H9 (cell line): ENCODE measurements at regions not wholly inside any gene's neighbourhood (a gene's known extent, or its start where the extent isn't known, plus 50 kb on each side); places are given as distances from the start of the nearest gene placed in this dataset.

Experiments
- DNase-seq: peaks from one replicate; pipeline ENCODE4 v3.0.0-alpha.2; 2017
- H2AFZ ChIP-seq: one replicate; pipeline ENCODE4 v1.6.1; 2013; ENCODE audit warnings: mild to moderate bottlenecking, low read length, control low read depth, moderate library complexity
- H2AK5ac ChIP-seq: 2 replicates; pipeline ENCODE4 v1.6.1; 2013; ENCODE audit warnings: low read length, control low read depth, mixed read lengths; ENCODE audit not compliant: insufficient read length
- H2BK120ac ChIP-seq: one replicate; pipeline ENCODE4 v1.6.1; 2013; ENCODE audit warnings: low read depth, mild to moderate bottlenecking, low read length, control low read depth, inconsistent platforms; ENCODE audit not compliant: poor library complexity, severe bottlenecking
- H2BK12ac ChIP-seq: 2 replicates; pipeline ENCODE4 v1.6.1; 2013; ENCODE audit warnings: low read length, control low read depth, mixed read lengths, low read depth; ENCODE audit not compliant: insufficient read length
- H2BK15ac ChIP-seq: 2 replicates; pipeline ENCODE4 v1.6.1; 2013; ENCODE audit warnings: low read depth, low read length, control low read depth
- H2BK20ac ChIP-seq: one replicate; pipeline ENCODE4 v1.6.1; 2013; ENCODE audit warnings: low read depth, mild to moderate bottlenecking, low read length, control low read depth, inconsistent platforms; ENCODE audit not compliant: poor library complexity, severe bottlenecking
- H2BK5ac ChIP-seq: 2 replicates; pipeline ENCODE4 v1.6.1; 2013; ENCODE audit warnings: low read length, control low read depth, mixed read lengths; ENCODE audit not compliant: insufficient read length
- H3K14ac ChIP-seq: 2 replicates; pipeline ENCODE4 v1.6.1; 2013; ENCODE audit warnings: low read length, control low read depth; ENCODE audit not compliant: insufficient read depth
- H3K18ac ChIP-seq: 2 replicates; pipeline ENCODE4 v1.6.1; 2013; ENCODE audit warnings: low read depth, mild to moderate bottlenecking, mixed read lengths, low read length, control low read depth; ENCODE audit not compliant: insufficient read length
- H3K23ac ChIP-seq: 2 replicates; pipeline ENCODE4 v1.6.1; 2013; ENCODE audit warnings: low read length, control low read depth, mixed read lengths, low read depth; ENCODE audit not compliant: insufficient read length
- H3K23me2 ChIP-seq: 2 replicates; pipeline ENCODE4 v1.6.1; 2013; ENCODE audit warnings: low read depth, mild to moderate bottlenecking, mixed read lengths, low read length, control low read depth; ENCODE audit not compliant: insufficient read length, poor library complexity, severe bottlenecking
- H3K27ac ChIP-seq: 2 replicates; pipeline ENCODE4 v1.5.1; 2013; ENCODE audit warnings: low read length, control low read depth, mixed read lengths, low read depth; ENCODE audit not compliant: insufficient read length
- H3K27me3 ChIP-seq: 2 replicates; pipeline ENCODE4 v1.6.1; 2013; ENCODE audit warnings: low read length, control low read depth, inconsistent platforms; ENCODE audit not compliant: insufficient read depth
- H3K4ac ChIP-seq: 2 replicates; pipeline ENCODE4 v1.6.1; 2013; ENCODE audit warnings: low read depth, mild to moderate bottlenecking, control low read depth, inconsistent platforms, low read length, moderate library complexity
- H3K4me1 ChIP-seq: 2 replicates; pipeline ENCODE4 v1.6.1; 2013; ENCODE audit warnings: low read length, control low read depth, inconsistent platforms; ENCODE audit not compliant: insufficient read depth
- H3K4me2 ChIP-seq: 2 replicates; pipeline ENCODE4 v1.6.1; 2013; ENCODE audit warnings: low read length, control low read depth, mixed read lengths; ENCODE audit not compliant: insufficient read length, insufficient read depth
- H3K56ac ChIP-seq: 2 replicates; pipeline ENCODE4 v1.6.1; 2013; ENCODE audit warnings: low read depth, mild to moderate bottlenecking, mixed read lengths, low read length, control low read depth; ENCODE audit not compliant: insufficient read length
- H3K79me1 ChIP-seq: 2 replicates; pipeline ENCODE4 v1.6.1; 2013; ENCODE audit warnings: low read depth, mild to moderate bottlenecking, moderate library complexity, low read length, control low read depth, inconsistent platforms; ENCODE audit not compliant: insufficient read depth, poor library complexity, severe bottlenecking
- H3K79me2 ChIP-seq: 2 replicates; pipeline ENCODE4 v1.6.1; 2013; ENCODE audit warnings: low read length, control low read depth, inconsistent platforms; ENCODE audit not compliant: insufficient read depth
- H3K9ac ChIP-seq: 2 replicates; pipeline ENCODE4 v1.6.1; 2013; ENCODE audit warnings: low read length, control low read depth, mixed read lengths; ENCODE audit not compliant: insufficient read length; ENCODE audit errors: extremely low read depth
- H3K9me3 ChIP-seq: one replicate; pipeline ENCODE4 v1.6.1; 2013; ENCODE audit warnings: low read depth, low read length, inconsistent platforms; ENCODE audit not compliant: control insufficient read depth
- H3T11ph ChIP-seq: one replicate; pipeline ENCODE4 v1.6.1; 2013; ENCODE audit warnings: mild to moderate bottlenecking, low read length, control low read depth, inconsistent platforms
- H4K20me1 ChIP-seq: one replicate; pipeline ENCODE4 v1.6.1; 2013; ENCODE audit not compliant: control insufficient read depth, insufficient read length, insufficient read depth
- H4K5ac ChIP-seq: 2 replicates; pipeline ENCODE4 v1.6.1; 2013; ENCODE audit warnings: low read depth, mild to moderate bottlenecking, mixed read lengths, low read length, control low read depth; ENCODE audit not compliant: insufficient read length
- H4K8ac ChIP-seq: replicated peaks from 2 replicates; pipeline ENCODE4 v1.6.1; 2013; ENCODE audit warnings: low read length, control low read depth, mixed read lengths, low read depth; ENCODE audit not compliant: insufficient read length
- H4K91ac ChIP-seq: 2 replicates; pipeline ENCODE4 v1.6.1; 2013; ENCODE audit warnings: low read depth, mild to moderate bottlenecking, moderate library complexity, mixed read lengths, low read length, control low read depth; ENCODE audit not compliant: insufficient read length
- H3K27ac Mint-ChIP-seq, 3 experiments: 2 replicates in 2 of 3; 3 replicates in 1 of 3; pipeline ENCODE4 v1.8.0; 2020 to 2021; ENCODE audit warnings: mixed read lengths in 3 of 3, mild to moderate bottlenecking in 1 of 3, moderate library complexity in 1 of 3
- H3K27me3 Mint-ChIP-seq: 2 replicates; pipeline ENCODE4 v1.8.0; 2021; ENCODE audit warnings: low read depth, mild to moderate bottlenecking, moderate library complexity, mixed read lengths
- H3K36me3 Mint-ChIP-seq, 3 experiments: 2 replicates in 2 of 3; 3 replicates in 1 of 3; pipeline ENCODE4 v1.8.0; 2020 to 2021; ENCODE audit warnings: low read depth in 3 of 3, mixed read lengths in 3 of 3; ENCODE audit not compliant: insufficient read depth in 1 of 3
- H3K4me1 Mint-ChIP-seq, 2 experiments: 2 replicates each; pipeline ENCODE4 v1.8.0; 2020; ENCODE audit warnings: mixed read lengths in 2 of 2
- H3K4me3 Mint-ChIP-seq, 2 experiments: 2 replicates in 1 of 2; 3 replicates in 1 of 2; pipeline ENCODE4 v1.8.0; 2020 to 2021; ENCODE audit warnings: mild to moderate bottlenecking in 2 of 2, mixed read lengths in 2 of 2, moderate library complexity in 1 of 2
- H3K9me3 Mint-ChIP-seq, 2 experiments: 2 replicates in 1 of 2; 3 replicates in 1 of 2; pipeline ENCODE4 v1.8.0; 2020; ENCODE audit warnings: mild to moderate bottlenecking in 2 of 2, mixed read lengths in 2 of 2, moderate library complexity in 1 of 2
- CTCF ChIP-seq: fragments of 200-600 bp; sonication (generic); conservative IDR thresholded peaks from 3 replicates; pipeline ENCODE4 v1.8.0; 2021; ENCODE audit warnings: antibody characterized with exemption, mild to moderate bottlenecking
- WGBS: extraction: QIAGEN DNeasy Blood & Tissue Kit; methylation state at CpG from one replicate; pipeline ENCODE4 v1.1.7; 2013; ENCODE audit warnings: missing lambda C conversion rate, low lambda C conversion rate, mixed read lengths; ENCODE audit not compliant: insufficient read length; ENCODE audit errors: extremely low coverage; 5-methylcytosine and 5-hydroxymethylcytosine counted together

GRCh38 chr4:185987961-185988627 is 80.9 kb upstream of the TLR3 start:
- no peak overlapping the region for H3K56ac ChIP-seq
- Mint-ChIP-seq H3K4me3 (no peak overlapping the region), H3K27me3 (no peaks in the 10 kb centered on the region), H3K9me3 (peaks cover 10 to 11% of the 10 kb centered on the region in 2 experiments), H3K36me3 (peaks cover 0 to 14% (median 2%) of the 10 kb centered on the region in 3 experiments; a peak in 4 of 7 replicates), H3K27ac (no peak overlapping the region), H3K4me1 (peaks cover 4 to 5% of the 10 kb centered on the region in 2 experiments; a peak in 2 of 4 replicates)
- H4K20me1 ChIP-seq: no peaks in the 10 kb centered on the region
- H3K79me2 ChIP-seq: no peaks in the 10 kb centered on the region
- H4K5ac ChIP-seq: no peak overlapping the region
- no peaks in the 10 kb centered on the region for H3K9me3 ChIP-seq
- no peak overlapping the region for H2AFZ ChIP-seq
- H3K4me2 ChIP-seq: no peak overlapping the region
- H2BK15ac ChIP-seq: no peak overlapping the region
- no peak overlapping the region for H4K91ac ChIP-seq
- H3K9ac ChIP-seq: no peak overlapping the region
- H4K8ac ChIP-seq: no peak overlapping the region
- no peak overlapping the region for H3K14ac ChIP-seq
- no peak for TF ChIP-seq CTCF
- H3K27me3 ChIP-seq: no peaks in the 10 kb centered on the region
- H2AK5ac ChIP-seq: no peak overlapping the region
- no peaks in the 10 kb centered on the region for H3K23me2 ChIP-seq
- no peak overlapping the region for H2BK12ac ChIP-seq
- H2BK5ac ChIP-seq: no peak overlapping the region
- no peak overlapping the region for H3K27ac ChIP-seq
- H3K4me1 ChIP-seq: no peaks in the 10 kb centered on the region; the same call in 1 of the 2 replicates
- H2BK120ac ChIP-seq: no peak overlapping the region
- H3K23ac ChIP-seq: no peak overlapping the region
- no peaks in the 10 kb centered on the region for H3K79me1 ChIP-seq
- H3K4ac ChIP-seq: no peak overlapping the region
- DNase-seq: no peak
- WGBS: no CpG with 5 or more reads among the region's 6 CpGs
- H2BK20ac ChIP-seq: no peak overlapping the region
- H3K18ac ChIP-seq: no peak overlapping the region
- H3T11ph ChIP-seq: no peak overlapping the region
